GM06990 (cell line): ENCODE measurements at regions not wholly inside any gene's neighbourhood (a gene's known extent, or its start where the extent isn't known, plus 50 kb on each side); places are given as distances from the start of the nearest gene placed in this dataset.

Experiments used
- DNase-seq: peaks from one replicate; pipeline ENCODE4 v3.0.0-alpha.2; 2011; ENCODE audit not compliant: insufficient read length; ENCODE audit errors: extremely low read depth
- H3K27me3 ChIP-seq: replicated peaks from 2 replicates; pipeline ENCODE4 v1.6.0; 2011; ENCODE audit warnings: low read length; ENCODE audit not compliant: control insufficient read depth, insufficient read depth
- H3K36me3 ChIP-seq: 2 replicates; pipeline ENCODE4 v1.5.1; 2011; ENCODE audit warnings: low read length; ENCODE audit not compliant: control insufficient read depth, insufficient read depth
- H3K4me3 ChIP-seq: replicated peaks from 2 replicates; pipeline ENCODE4 v1.5.1; 2011; ENCODE audit warnings: low read depth, mild to moderate bottlenecking, control low read depth, low read length
- TF ChIP-seq, protein P1 (sequence below): IDR thresholded peaks from 2 replicates; pipeline ENCODE4 v1.5.1; 2011; ENCODE audit warnings: low read length, control low read depth, mild to moderate bottlenecking, inconsistent platforms; ENCODE audit not compliant: insufficient read depth, poor library complexity, severe bottlenecking

DNA sequence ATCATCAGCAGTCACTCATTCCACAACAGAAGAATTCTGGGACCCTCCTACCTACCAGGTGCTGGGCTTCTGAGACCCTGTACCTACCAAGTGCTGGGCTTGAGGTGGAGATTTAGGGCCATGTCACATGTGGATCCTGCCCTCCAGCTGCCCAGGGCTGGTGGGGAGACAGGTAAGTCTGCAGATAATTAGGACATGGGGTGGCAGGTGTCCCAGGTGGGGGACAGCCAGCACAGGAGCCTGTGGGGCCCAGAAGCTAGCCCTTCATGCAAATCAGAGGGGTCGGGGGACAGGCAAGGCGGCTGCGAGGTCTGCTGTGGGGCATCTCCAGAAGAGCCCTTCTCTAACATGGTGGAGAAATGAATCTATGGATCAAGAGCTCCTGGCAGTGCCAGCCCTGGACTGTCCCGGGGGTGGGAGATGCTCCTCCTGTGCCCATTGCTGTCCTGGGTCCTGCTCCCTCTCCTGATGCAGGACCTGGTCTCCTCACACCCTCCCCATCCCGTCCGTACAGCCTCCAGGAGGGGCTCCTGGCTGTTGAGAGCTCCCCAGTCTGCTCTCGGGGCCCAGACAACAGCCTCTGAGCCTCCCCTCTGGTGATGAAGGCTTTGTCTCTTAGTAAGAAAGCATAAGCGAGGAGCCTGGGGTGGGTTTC is 106.3 kb upstream of the GLI2 start:
- Histone ChIP-seq H3K27me3 (no peaks in the 10 kb centered on the region), H3K4me3 (no peak overlapping the region), H3K36me3 (no peaks in the 10 kb centered on the region)
- TF ChIP-seq, protein P1, sequence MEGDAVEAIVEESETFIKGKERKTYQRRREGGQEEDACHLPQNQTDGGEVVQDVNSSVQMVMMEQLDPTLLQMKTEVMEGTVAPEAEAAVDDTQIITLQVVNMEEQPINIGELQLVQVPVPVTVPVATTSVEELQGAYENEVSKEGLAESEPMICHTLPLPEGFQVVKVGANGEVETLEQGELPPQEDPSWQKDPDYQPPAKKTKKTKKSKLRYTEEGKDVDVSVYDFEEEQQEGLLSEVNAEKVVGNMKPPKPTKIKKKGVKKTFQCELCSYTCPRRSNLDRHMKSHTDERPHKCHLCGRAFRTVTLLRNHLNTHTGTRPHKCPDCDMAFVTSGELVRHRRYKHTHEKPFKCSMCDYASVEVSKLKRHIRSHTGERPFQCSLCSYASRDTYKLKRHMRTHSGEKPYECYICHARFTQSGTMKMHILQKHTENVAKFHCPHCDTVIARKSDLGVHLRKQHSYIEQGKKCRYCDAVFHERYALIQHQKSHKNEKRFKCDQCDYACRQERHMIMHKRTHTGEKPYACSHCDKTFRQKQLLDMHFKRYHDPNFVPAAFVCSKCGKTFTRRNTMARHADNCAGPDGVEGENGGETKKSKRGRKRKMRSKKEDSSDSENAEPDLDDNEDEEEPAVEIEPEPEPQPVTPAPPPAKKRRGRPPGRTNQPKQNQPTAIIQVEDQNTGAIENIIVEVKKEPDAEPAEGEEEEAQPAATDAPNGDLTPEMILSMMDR = no peak
- no peak for DNase-seq

DNA sequence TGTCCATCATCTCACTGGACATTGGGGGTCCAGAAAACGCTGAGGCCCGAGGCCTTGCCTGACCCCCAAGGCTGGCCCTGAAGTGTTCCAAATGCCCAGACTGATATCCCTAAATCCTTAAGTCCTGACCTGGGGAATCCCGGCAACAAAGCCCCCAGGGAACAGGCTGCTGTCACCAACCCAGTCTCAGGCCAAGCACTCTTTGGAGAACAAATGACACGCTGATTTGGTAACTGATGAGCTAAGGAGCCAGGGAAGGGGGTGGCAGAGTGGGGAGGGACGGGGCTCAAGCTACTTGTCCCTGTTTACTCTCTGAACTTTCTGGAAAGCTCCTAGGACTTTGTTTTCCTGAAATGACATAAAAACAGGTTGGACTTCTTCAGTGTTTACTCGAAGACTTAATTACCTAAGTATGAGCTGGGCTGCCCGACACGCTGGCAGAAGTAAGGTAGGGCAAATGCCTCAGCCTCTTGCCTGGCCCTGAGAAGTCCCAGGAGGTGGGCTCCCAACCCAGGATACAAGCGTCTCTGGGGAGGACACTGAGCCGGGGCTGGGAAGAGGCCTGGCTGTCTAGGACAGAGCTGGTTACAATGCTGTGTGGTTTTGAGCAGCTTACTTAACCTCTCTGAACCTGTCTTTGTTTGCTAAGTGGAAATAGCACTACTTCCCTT is 105.5 kb upstream of the GLI2 start:
- Histone ChIP-seq H3K4me3 (no peak overlapping the region), H3K27me3 (no peaks in the 10 kb centered on the region), H3K36me3 (no peaks in the 10 kb centered on the region)
- no peak for DNase-seq
- TF ChIP-seq, protein P1 = no peak

DNA sequence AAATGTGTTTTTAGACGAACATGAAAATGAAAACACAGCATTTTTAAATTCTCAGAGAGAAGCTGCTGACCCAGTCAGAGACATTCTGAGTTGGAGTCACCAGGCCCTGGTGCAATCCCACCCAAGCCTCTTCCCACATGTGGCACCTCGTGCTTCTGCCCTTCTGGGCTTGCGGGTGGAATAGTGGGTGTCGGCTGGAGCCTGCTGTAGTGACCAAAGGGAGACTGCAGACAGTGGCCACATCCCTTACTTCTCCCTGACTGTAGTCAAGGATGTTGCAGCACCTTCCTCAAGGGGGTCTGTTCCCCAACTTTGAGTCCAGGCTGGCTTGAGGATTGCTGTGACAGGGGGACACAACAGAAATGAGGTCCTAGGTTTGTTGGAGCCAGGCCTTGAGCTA is 104.4 kb upstream of the GLI2 start:
- no peaks in the 10 kb centered on the region for H3K27me3 ChIP-seq
- no peak overlapping the region for H3K4me3 ChIP-seq
- DNase-seq = no peak
- H3K36me3 ChIP-seq = no peaks in the 10 kb centered on the region
- TF ChIP-seq, protein P1 = no peak

DNA sequence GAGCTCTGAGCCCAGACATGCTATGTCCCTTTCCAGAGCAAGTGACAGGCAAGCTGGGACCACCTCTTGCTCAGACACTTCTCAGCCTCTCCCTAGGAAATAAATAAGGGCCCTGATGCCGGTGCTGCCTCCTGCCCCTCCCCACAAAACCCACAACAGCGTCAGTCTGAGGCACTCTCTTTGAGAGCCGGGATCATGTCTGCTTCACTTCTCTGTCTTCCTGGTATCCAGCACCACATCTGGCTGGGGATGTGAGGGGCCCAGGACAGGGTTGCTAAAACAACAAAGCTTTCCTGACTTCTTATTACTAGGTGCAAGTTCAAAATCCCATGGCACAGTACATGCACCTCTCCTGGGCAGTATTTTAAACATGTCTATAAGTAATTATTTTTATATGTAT is 103.9 kb upstream of the GLI2 start:
- Histone ChIP-seq H3K36me3 (no peaks in the 10 kb centered on the region), H3K4me3 (no peak overlapping the region), H3K27me3 (no peaks in the 10 kb centered on the region)
- TF ChIP-seq, protein P1 = no peak
- DNase-seq = no peak

DNA sequence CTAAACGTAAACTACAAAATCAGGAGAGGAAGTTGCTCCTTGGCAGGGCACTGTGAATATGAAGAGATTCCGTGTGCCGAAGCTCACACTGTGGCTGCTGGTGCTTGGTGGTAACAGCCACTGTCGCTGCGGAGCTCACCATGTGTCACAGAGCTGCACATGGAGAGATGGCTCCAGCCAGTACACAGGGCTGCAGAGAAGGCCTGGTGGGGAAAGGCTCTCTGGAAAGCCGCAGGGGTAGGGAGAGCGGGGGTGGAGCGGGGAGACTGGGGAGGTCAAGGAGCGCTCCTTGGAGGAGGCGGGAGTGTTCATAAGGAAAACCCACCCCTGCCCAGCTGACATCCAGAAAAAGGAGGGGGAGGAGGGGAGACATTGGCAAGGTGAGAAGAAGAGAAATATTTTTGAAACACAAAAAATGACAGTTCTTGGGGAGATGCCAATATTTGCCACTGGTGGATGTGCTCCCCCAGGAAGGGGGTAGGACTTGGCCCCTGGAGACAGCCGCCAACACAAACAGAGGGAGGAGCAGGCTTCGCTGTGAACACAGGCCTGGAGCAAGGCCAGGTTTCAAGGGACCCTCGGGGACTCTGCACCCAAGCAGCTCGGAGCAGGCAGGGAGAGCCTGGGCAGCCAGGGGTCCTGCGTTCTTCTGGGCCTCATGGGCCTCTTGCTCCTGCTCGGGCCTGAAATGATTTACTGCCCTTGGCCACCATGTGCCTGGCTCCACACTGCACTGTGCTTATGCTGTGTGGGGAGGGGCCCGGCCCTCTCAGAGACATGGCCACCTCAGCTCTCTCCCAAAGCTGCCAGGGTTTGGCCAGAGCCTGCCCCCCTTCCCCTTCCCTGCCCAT is 102.6 kb upstream of the GLI2 start:
- DNase-seq = no peak

More for the DNA sequence above, 102.6 kb upstream of the GLI2 start:
- H3K36me3 ChIP-seq = no peaks in the 10 kb centered on the region
- TF ChIP-seq, protein P1 = no peak
- no peaks in the 10 kb centered on the region for H3K27me3 ChIP-seq
- H3K4me3 ChIP-seq = no peak overlapping the region
